HG03045 (cell line): ENCODE measurements at regions not wholly inside any gene's neighbourhood (a gene's known extent, or its start where the extent isn't known, plus 50 kb on each side); places are given as distances from the start of the nearest gene placed in this dataset.

Experiments used
- ATAC-seq: cut with Tn5 transposase; IDR thresholded peaks from one replicate; pipeline ENCODE4 v1.9.1; 2021; ENCODE audit warnings: mild to moderate bottlenecking, moderate library complexity; ENCODE audit not compliant: unreplicated experiment

GRCh38 chr10:36391405-36391804 lies 734.0 kb upstream of the ANKRD30A start:
- ATAC-seq: no peak

GRCh38 chr10:36390221-36390620 lies 735.2 kb upstream of the ANKRD30A start:
- ATAC-seq: no peak

- ATAC-seq: no peak
These were observed 737.2 kb upstream of the ANKRD30A start for GRCh38 chr10:36388166-36388565.

- ATAC-seq: no peak
These were observed 739.7 kb upstream of the ANKRD30A start for GRCh38 chr10:36385693-36386092.

- ATAC-seq: no peak
These were observed 741.3 kb upstream of the FZD8 start for GRCh38 chr10:36383349-36383748.

- no peak for ATAC-seq
These were observed 739.7 kb upstream of the FZD8 start for GRCh38 chr10:36381748-36382147.

GRCh38 chr10:36380538-36380937 lies 738.4 kb upstream of the FZD8 start:
- ATAC-seq: no peak

- ATAC-seq: no peak
These were observed 733.0 kb upstream of the FZD8 start for GRCh38 chr10:36375107-36375506.

- no peak for ATAC-seq
These were observed 731.5 kb upstream of the FZD8 start for GRCh38 chr10:36373424-36374096.

- ATAC-seq: no peak
These were observed 725.3 kb upstream of the FZD8 start for GRCh38 chr10:36367362-36367761.

GRCh38 chr10:36366843-36367242 lies 724.7 kb upstream of the FZD8 start:
- ATAC-seq: no peak

GRCh38 chr10:36366065-36366464 lies 724.0 kb upstream of the FZD8 start:
- ATAC-seq: no peak

- no peak for ATAC-seq
These were observed 720.2 kb upstream of the FZD8 start for GRCh38 chr10:36362257-36362656.

- no peak for ATAC-seq
These were observed 716.6 kb upstream of the FZD8 start for GRCh38 chr10:36358736-36359135.

- ATAC-seq: no peak
These were observed 712.5 kb upstream of the FZD8 start for GRCh38 chr10:36354633-36355032.

GRCh38 chr10:36351159-36351558 lies 709.1 kb upstream of the FZD8 start:
- no peak for ATAC-seq

GRCh38 chr10:36349445-36350078 lies 707.5 kb upstream of the FZD8 start:
- ATAC-seq: no peak

- no peak for ATAC-seq
These were observed 703.7 kb upstream of the FZD8 start for GRCh38 chr10:36345807-36346206.

- ATAC-seq: no peak
These were observed 703.1 kb upstream of the FZD8 start for GRCh38 chr10:36345175-36345533.

- ATAC-seq: no peak
These were observed 702.4 kb upstream of the FZD8 start for GRCh38 chr10:36344240-36345174.

GRCh38 chr10:36342781-36343180 lies 700.7 kb upstream of the FZD8 start:
- no peak for ATAC-seq

GRCh38 chr10:36341471-36341870 lies 699.4 kb upstream of the FZD8 start:
- no peak for ATAC-seq
